Colonic mucosa (tissue), 4 donors: ENCODE measurements at regions not wholly inside any gene's neighbourhood (a gene's known extent, or its start where the extent isn't known, plus 50 kb on each side); places are given as distances from the start of the nearest gene placed in this dataset.

Experiments used
- DNase-seq: peaks from one replicate; pipeline ENCODE4 v3.0.0-alpha.2; 2020
- H3K27ac ChIP-seq: fragments of 200-600 bp; one replicate; pipeline ENCODE4 v1.8.0; 2021
- H3K27me3 ChIP-seq: fragments of 200-600 bp; one replicate; pipeline ENCODE4 v1.8.0; 2021
- H3K36me3 ChIP-seq: fragments of 200-600 bp; one replicate; pipeline ENCODE4 v1.8.0; 2021
- H3K4me1 ChIP-seq: fragments of 200-600 bp; one replicate; pipeline ENCODE4 v1.8.0; 2021; ENCODE audit warnings: mild to moderate bottlenecking
- H3K4me3 ChIP-seq: fragments of 200-600 bp; one replicate; pipeline ENCODE4 v1.8.0; 2021
- H3K9ac ChIP-seq, 2 donors: one replicate each; pipeline ENCODE4 v1.7.0; 2013; ENCODE audit warnings: control low read depth in 2 of 2, low read depth in 2 of 2, low read length in 2 of 2
- H3K9me3 ChIP-seq: fragments of 200-600 bp; one replicate; pipeline ENCODE4 v1.8.0; 2021
- intact Hi-C: fragments of 100-400 bp; cut with DNase I; formaldehyde crosslinking; loops from one replicate; pipeline ENCODE4 v1.14.1; 2022
- TF ChIP-seq, protein P1 (sequence below): fragments of 200-600 bp; IDR thresholded peaks from one replicate; pipeline ENCODE4 v1.8.0; 2022; ENCODE audit warnings: antibody characterized with exemption, mild to moderate bottlenecking
- donor health status: healthy.
- donor health status: DM: no; HTN: no; CAD: no.
- donor health status: DM: no; HTN: no; CAD: no.

DNA sequence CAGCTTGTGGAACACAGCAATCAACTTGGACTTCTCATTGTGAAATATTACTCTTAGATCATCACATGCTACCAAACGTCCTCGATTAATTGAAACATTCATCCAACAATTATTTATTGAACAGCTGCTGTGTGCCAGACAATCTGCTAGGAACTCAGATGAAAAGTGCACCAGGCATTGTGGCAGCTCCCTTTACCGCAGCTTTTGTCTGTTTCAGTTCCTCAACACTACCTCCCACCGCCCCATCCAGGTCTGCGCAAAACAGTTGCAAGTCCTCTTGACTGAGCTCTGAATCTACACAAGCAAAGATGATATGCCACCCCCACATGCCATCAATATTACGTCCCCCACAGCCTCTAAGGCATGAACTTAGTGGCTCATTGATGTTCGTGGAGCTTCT lies 1094.4 kb upstream of the MAP3K7 start:
- Histone ChIP-seq H3K36me3 (no peaks in the 10 kb centered on the region), H3K4me3 (no peak overlapping the region), H3K9me3 (no peaks in the 10 kb centered on the region), H3K4me1 (no peaks in the 10 kb centered on the region), H3K27me3 (no peaks in the 10 kb centered on the region), H3K27ac (no peak overlapping the region), H3K9ac (no peak overlapping the region)
- intact Hi-C loops = no loop called here
- no peak for DNase-seq
- TF ChIP-seq, protein P1, sequence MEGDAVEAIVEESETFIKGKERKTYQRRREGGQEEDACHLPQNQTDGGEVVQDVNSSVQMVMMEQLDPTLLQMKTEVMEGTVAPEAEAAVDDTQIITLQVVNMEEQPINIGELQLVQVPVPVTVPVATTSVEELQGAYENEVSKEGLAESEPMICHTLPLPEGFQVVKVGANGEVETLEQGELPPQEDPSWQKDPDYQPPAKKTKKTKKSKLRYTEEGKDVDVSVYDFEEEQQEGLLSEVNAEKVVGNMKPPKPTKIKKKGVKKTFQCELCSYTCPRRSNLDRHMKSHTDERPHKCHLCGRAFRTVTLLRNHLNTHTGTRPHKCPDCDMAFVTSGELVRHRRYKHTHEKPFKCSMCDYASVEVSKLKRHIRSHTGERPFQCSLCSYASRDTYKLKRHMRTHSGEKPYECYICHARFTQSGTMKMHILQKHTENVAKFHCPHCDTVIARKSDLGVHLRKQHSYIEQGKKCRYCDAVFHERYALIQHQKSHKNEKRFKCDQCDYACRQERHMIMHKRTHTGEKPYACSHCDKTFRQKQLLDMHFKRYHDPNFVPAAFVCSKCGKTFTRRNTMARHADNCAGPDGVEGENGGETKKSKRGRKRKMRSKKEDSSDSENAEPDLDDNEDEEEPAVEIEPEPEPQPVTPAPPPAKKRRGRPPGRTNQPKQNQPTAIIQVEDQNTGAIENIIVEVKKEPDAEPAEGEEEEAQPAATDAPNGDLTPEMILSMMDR = no peak

DNA sequence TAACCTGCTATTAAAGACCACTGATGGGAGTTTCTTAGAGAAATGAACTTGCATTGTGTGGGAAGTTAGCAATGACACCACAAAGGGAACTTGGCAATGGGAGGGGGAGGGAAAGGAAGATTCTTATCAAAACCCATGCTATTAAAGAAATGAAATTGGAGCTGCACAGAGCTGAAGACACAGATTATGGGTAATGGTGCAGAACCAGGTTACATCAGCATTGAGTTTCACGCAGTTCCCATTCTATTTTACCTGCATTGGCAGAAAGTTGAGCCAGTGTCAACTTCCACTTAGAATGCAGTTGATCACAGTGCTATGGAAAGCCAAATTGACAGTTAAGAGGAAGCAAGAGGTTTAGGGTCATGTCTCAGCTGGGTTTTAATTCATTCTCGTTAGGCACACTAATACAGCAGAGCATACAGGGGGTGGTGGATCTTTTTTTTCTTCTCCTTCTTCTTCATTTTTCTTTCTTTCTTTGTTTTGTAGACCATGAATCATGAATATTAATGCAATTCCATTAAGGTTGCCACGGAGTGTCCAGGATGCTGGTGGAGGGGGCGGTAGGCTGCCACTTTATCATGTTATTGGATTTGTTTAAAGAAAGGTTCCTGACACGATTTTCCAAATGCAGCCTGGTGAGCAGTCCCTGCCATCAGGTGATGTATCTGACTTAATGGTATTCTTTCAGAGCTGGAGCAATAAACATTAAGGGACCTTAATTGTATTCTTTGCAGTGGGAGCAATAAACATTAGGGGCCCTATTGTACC lies 1092.0 kb upstream of the MAP3K7 start:
- TF ChIP-seq, protein P1 = no peak
- no peaks in the 10 kb centered on the region for H3K4me1 ChIP-seq

DNA sequence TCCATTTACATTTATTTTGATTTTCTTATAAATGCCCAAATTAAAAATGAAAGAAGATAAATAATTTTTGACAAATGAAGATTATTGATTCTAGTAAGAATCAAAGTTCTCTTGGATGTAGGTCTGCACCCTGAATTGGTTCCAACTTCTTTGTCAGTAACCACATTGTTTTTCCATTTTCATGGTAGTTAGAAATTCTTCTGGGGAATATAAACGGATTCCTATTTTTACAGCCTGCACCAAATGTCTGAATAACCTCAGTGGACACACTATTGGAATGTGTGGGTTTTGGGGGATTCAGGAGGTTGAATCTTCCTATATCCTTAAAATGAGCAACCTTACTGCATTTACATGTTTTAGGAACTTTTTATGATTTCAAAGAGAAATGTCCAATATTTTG lies 1085.3 kb upstream of the MAP3K7 start:
- Histone ChIP-seq H3K4me3 (no peak overlapping the region), H3K27me3 (no peaks in the 10 kb centered on the region), H3K9ac (no peak overlapping the region), H3K27ac (no peak overlapping the region), H3K36me3 (no peaks in the 10 kb centered on the region), H3K4me1 (no peaks in the 10 kb centered on the region), H3K9me3 (no peaks in the 10 kb centered on the region)
- TF ChIP-seq, protein P1 = no peak
- intact Hi-C loops = no loop called here
- no peak for DNase-seq

More for the DNA sequence above, 1092.0 kb upstream of the MAP3K7 start:
- DNase-seq = no peak
- H3K36me3 ChIP-seq = no peaks in the 10 kb centered on the region
- H3K27me3 ChIP-seq = no peaks in the 10 kb centered on the region
- H3K9me3 ChIP-seq = no peaks in the 10 kb centered on the region
- no peak overlapping the region for H3K4me3 ChIP-seq
- intact Hi-C loops = no loop called here
- no peak overlapping the region for H3K27ac ChIP-seq
- no peak overlapping the region for H3K9ac ChIP-seq

DNA sequence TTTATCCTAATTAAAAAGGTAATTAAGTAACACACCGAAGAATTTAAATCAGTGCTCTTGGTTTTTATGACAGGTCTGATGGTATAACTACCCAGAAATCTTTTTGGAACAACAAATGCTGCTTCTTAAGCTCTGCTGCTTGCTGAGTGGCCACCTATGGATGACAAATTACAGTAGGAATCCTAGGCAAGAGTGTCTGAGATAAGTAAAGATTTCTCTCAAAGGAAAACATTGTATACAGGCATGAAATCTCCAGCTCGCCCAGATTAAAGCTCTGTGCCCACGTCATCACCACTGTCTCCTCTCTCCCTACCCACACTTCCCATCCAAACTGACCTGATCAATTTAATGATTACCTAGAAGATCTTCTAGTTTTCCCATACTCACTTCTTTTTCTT lies 1083.0 kb upstream of the MAP3K7 start:
- TF ChIP-seq, protein P1 = no peak
- Histone ChIP-seq H3K4me1 (no peaks in the 10 kb centered on the region), H3K4me3 (no peak overlapping the region), H3K36me3 (no peaks in the 10 kb centered on the region), H3K9me3 (no peaks in the 10 kb centered on the region), H3K27me3 (no peaks in the 10 kb centered on the region), H3K9ac (no peak overlapping the region), H3K27ac (no peak overlapping the region)
- no peak for DNase-seq
- intact Hi-C loops = no loop called here

DNA sequence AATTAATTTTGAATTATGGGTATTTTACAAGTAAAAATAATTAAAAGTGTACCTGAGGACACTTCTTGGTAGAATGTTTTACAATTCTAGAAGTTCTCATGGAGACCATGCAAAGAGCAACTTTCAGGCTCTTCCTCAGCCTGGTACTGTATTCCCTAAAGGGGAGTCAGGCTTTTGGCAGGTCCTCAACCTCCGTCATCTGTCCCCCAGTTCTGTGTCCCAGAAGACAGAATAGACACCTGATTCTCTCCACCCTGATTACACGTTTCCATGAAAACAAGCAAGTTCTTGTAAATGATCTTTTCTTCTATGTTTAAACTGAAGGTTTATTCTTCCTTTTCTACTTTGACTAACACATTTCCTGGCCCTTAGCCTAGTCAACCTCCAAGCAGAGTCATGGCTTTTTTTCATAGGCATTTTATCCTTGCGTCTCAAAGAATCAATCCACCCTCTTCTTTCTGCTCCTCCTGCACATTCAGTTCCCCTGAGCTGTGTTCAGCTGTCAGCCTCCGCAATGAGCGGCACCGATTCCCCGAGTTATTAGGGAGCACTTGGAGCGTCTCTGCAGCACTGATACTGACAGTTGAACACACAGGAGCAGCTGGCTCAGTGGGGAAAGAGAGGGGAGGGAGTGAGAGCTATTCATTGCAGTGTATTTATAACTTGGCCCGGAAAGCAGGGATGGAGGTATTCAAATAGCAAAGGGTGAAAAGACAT lies 1082.4 kb upstream of the MAP3K7 start:
- Histone ChIP-seq H3K27ac (no peak overlapping the region), H3K9me3 (no peaks in the 10 kb centered on the region), H3K27me3 (no peaks in the 10 kb centered on the region), H3K4me1 (no peaks in the 10 kb centered on the region), H3K4me3 (no peak overlapping the region), H3K9ac (no peak overlapping the region), H3K36me3 (no peaks in the 10 kb centered on the region)
- TF ChIP-seq, protein P1 = no peak
- intact Hi-C loops = no loop called here
- DNase-seq = no peak
